HAP-1 (cell line): ENCODE measurements at regions not wholly inside any gene's neighbourhood (a gene's known extent, or its start where the extent isn't known, plus 50 kb on each side); places are given as distances from the start of the nearest gene placed in this dataset.
A peak's percentile ranks its signal among the peaks of the same experiment; 100 is the strongest.
"Not testable (repeated sequence)": the region's sequence is repeated elsewhere in the genome, so short reads cannot be mapped to it uniquely, and the experiment has no call there.

Source experiments
- DNase-seq, 2 experiments: peaks; one replicate each; pipeline ENCODE4 v3.0.0-alpha.2; 2016 to 2020; ENCODE audit warnings: low spot score in 2 of 2
- H3K27me3 ChIP-seq: fragments of 250-450 bp; sonication (Bioruptor Pico); 2 replicates; pipeline ENCODE4 v1.5.1; 2020; ENCODE audit warnings: low read depth, mild to moderate bottlenecking, moderate library complexity
- H3K36me3 ChIP-seq: fragments of 250-450 bp; sonication (Bioruptor Pico); replicated peaks from 2 replicates; pipeline ENCODE4 v1.5.1; 2020; ENCODE audit warnings: mild to moderate bottlenecking
- H3K4me1 ChIP-seq: fragments of 250-450 bp; sonication (Bioruptor Pico); 2 replicates; pipeline ENCODE4 v1.5.1; 2020; ENCODE audit warnings: mild to moderate bottlenecking
- H3K4me3 ChIP-seq: fragments of 250-450 bp; sonication (Bioruptor Pico); 2 replicates; pipeline ENCODE4 v1.5.1; 2020; ENCODE audit warnings: mild to moderate bottlenecking, moderate library complexity
- H3K9me3 ChIP-seq: fragments of 250-450 bp; sonication (Bioruptor Pico); 2 replicates; pipeline ENCODE4 v1.5.1; 2020; ENCODE audit warnings: mild to moderate bottlenecking, moderate library complexity
- in situ Hi-C: fragments of 300-500 bp; cut with MboI; formaldehyde crosslinking; loops from 3 replicates; pipeline ENCODE4 v1.14.3; 2020; ENCODE audit warnings: low sequenced_read_pairs, inconsistent platforms, mixed read lengths

- in situ Hi-C loops: no loop called here
Measured at GRCh38 chr4:54427826-54428225, 198.7 kb downstream of the PDGFRA start.

GRCh38 chr4:54428940-54429339 is 199.8 kb downstream of the PDGFRA start:
- H3K9me3 ChIP-seq: no peaks in the 10 kb centered on the region
- no peaks in the 10 kb centered on the region for H3K36me3 ChIP-seq
- no peak for DNase-seq
- peaks cover 86% of the 10 kb centered on the region for H3K27me3 ChIP-seq
- H3K4me3 ChIP-seq: no peak overlapping the region
- no peaks in the 10 kb centered on the region for H3K4me1 ChIP-seq
- in situ Hi-C loops: no loop called here

More at GRCh38 chr4:54427826-54428225, 198.7 kb downstream of the PDGFRA start:
- Histone ChIP-seq H3K4me1 (no peaks in the 10 kb centered on the region), H3K9me3 (no peaks in the 10 kb centered on the region), H3K27me3 (peaks cover 75% of the 10 kb centered on the region), H3K4me3 (no peak overlapping the region), H3K36me3 (no peaks in the 10 kb centered on the region)
- no peak for DNase-seq

DNA sequence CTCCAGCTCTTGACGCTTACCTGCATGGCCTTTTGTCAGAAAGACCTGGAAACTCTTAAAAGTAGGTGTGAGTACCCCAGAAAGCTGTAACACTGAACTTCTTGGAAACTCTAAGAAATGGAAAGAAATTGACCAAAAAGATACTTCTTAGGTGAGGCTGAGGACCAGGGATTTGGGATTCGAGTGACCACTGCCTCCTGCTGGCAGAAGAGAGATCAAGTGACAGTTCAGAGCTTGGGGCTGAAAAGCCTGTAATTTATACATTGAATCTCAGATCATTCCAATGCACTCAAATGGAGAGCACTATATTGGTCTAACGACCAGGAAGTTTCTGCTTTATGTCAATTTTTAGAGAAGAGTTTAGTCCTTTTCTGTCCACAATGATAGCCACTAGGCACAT is 204.6 kb downstream of the PDGFRA start:
- Histone ChIP-seq H3K36me3 (no peaks in the 10 kb centered on the region), H3K4me1 (no peaks in the 10 kb centered on the region), H3K9me3 (no peaks in the 10 kb centered on the region), H3K4me3 (no peak overlapping the region), H3K27me3 (peaks cover 94% of the 10 kb centered on the region)
- peak; percentile 11 to 15 for DNase-seq
- in situ Hi-C loops: loop anchor here (10.0 kb wide), 1 partner anchor 109 kb away; no protein-coding TSS in a partner anchor

- DNase-seq: no peak
Measured at GRCh38 chr4:54439831-54440243, 210.7 kb downstream of the PDGFRA start.

DNA sequence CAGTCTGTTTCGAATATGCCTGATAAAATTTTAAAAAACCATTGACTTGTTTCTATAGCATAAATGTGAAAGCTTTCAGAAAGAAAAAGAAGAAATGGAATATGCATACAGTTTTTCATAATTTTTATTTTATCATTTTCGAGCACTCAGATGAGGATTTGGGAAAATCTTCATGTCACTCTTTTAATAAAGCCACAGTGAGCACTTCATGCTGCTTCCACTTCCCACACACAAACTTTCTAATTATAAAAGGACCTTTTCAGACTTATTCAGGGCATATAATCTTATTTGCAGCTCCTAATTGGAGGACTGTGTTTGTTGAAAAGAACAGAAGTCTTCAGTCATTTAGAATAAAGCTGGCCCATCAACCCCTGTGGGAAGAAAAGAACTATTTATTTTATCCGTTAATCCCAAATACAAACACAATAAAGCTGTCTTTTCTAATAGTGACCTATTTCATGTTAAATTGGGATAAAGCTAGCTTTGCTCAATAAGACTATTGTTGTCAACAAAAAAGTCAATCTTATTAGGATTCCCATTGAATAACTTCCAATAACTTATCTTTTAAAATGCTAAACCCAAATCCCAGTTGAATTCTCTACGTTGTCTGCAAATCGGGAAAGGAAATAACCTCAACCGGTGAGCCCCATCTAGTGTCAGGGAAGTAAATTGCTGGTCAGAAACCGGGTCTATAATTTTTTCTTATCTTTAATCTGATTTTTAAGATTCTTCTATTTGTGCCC is 211.5 kb downstream of the PDGFRA start:
- in situ Hi-C loops: no loop called here

More at GRCh38 chr4:54439831-54440243, 210.7 kb downstream of the PDGFRA start:
- H3K27me3 ChIP-seq: peaks cover 84% of the 10 kb centered on the region
- peaks cover 3% of the 10 kb centered on the region; the same call in 1 of the 2 replicates for H3K9me3 ChIP-seq
- no peak overlapping the region for H3K4me3 ChIP-seq
- in situ Hi-C loops: loop anchor here (10.0 kb wide), 1 partner anchor 115 kb away; no protein-coding TSS in a partner anchor
- H3K4me1 ChIP-seq: 0 out of 2 replicates have a peak, but pooled peaks cover 4% of the 10 kb centered on the region
- H3K36me3 ChIP-seq: no peaks in the 10 kb centered on the region

GRCh38 chr4:54445866-54446265 is 211.9 kb upstream of the KIT start:
- Histone ChIP-seq H3K9me3 (peaks cover 6% of the 10 kb centered on the region), H3K27me3 (peaks cover 60% of the 10 kb centered on the region), H3K36me3 (no peaks in the 10 kb centered on the region), H3K4me3 (no peak overlapping the region), H3K4me1 (no peaks in the 10 kb centered on the region)
- no peak for DNase-seq
- in situ Hi-C loops: no loop called here

More for the DNA sequence above, 211.5 kb downstream of the PDGFRA start:
- DNase-seq: peak; percentile 60 to 95
- H3K27me3 ChIP-seq: peaks cover 84% of the 10 kb centered on the region
- no peaks in the 10 kb centered on the region for H3K36me3 ChIP-seq
- no peak overlapping the region for H3K4me3 ChIP-seq
- H3K4me1 ChIP-seq: 0 out of 2 replicates have a peak, but pooled peaks cover 4% of the 10 kb centered on the region
- peaks cover 3% of the 10 kb centered on the region; the same call in 1 of the 2 replicates for H3K9me3 ChIP-seq

- Histone ChIP-seq H3K9me3 (peaks cover 6% of the 10 kb centered on the region), H3K36me3 (no peaks in the 10 kb centered on the region), H3K4me1 (no peaks in the 10 kb centered on the region), H3K4me3 (no peak overlapping the region), H3K27me3 (peaks cover 55% of the 10 kb centered on the region)
- in situ Hi-C loops: no loop called here
- DNase-seq: no peak
Measured at GRCh38 chr4:54446581-54446980, 211.2 kb upstream of the KIT start.

GRCh38 chr4:54447304-54447703 is 210.5 kb upstream of the KIT start:
- in situ Hi-C loops: no loop called here
- H3K9me3 ChIP-seq: peaks cover 6% of the 10 kb centered on the region
- H3K27me3 ChIP-seq: peaks cover 48% of the 10 kb centered on the region
- DNase-seq: no peak
- no peak overlapping the region for H3K4me3 ChIP-seq
- no peaks in the 10 kb centered on the region for H3K36me3 ChIP-seq
- no peaks in the 10 kb centered on the region for H3K4me1 ChIP-seq

- DNase-seq: no peak
- H3K27me3 ChIP-seq: peaks cover 33% of the 10 kb centered on the region
- no peak overlapping the region for H3K4me3 ChIP-seq
- no peaks in the 10 kb centered on the region for H3K36me3 ChIP-seq
- no peaks in the 10 kb centered on the region for H3K4me1 ChIP-seq
- H3K9me3 ChIP-seq: peaks cover 6% of the 10 kb centered on the region
- in situ Hi-C loops: no loop called here
Measured at GRCh38 chr4:54449999-54450398, 207.8 kb upstream of the KIT start.

DNA sequence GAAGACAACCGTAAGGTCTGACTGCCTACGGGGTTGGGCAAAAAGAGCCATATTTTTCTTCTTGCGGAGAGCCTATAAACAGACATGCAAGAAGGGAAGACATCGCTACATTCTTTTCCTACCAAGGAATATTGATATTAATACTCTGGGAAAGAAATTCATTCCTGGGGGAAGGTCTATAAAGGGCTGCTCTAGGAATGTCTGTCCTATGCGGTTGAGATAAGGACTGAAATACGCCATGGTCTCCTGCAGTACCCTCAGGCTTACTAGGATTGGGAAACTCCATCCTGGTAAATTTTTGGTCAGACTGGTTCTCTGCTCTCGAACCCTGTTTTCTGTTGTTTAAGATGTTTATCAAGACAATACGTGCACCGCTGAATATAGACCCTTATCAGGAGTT is 190.8 kb upstream of the KIT start:
- in situ Hi-C loops, DNase-seq: not testable (repeated sequence)

GRCh38 chr4:54473077-54473545 is 184.6 kb upstream of the KIT start:
- Histone ChIP-seq H3K4me1 (no peaks in the 10 kb centered on the region), H3K4me3 (no peak overlapping the region), H3K9me3 (no peaks in the 10 kb centered on the region), H3K27me3 (no peaks in the 10 kb centered on the region), H3K36me3 (no peaks in the 10 kb centered on the region)
- in situ Hi-C loops: no loop called here
- no peak for DNase-seq

More for the DNA sequence above, 190.8 kb upstream of the KIT start:
- not testable (repeated sequence) for H3K36me3 ChIP-seq, H3K9me3 ChIP-seq, H3K4me3 ChIP-seq, H3K27me3 ChIP-seq, H3K4me1 ChIP-seq

GRCh38 chr4:54473798-54474197 is 184.0 kb upstream of the KIT start:
- no peak for DNase-seq
- no peaks in the 10 kb centered on the region for H3K4me1 ChIP-seq
- no peaks in the 10 kb centered on the region for H3K36me3 ChIP-seq
- H3K9me3 ChIP-seq: no peaks in the 10 kb centered on the region
- H3K4me3 ChIP-seq: no peak overlapping the region
- H3K27me3 ChIP-seq: no peaks in the 10 kb centered on the region
- in situ Hi-C loops: no loop called here

DNA sequence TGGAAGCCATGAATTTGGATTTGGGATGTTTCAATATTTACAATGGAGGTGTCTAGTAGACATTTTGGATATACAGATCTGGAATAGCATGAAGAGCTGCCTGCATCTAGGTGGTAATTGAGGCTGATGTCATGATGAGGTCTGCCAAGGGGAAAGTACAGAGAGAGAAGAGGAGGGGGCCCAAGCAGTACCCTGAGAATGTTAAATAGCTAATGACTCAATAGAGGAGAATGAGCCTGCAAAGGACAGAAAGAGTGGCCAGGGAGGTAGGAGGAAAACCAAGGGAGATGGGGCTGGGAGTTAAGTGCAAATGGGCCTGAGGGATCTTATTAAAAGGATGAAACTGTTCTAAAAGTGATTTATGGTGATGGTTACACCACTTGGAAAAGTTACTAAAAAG is 182.2 kb upstream of the KIT start:
- Histone ChIP-seq H3K4me1 (no peaks in the 10 kb centered on the region), H3K9me3 (no peaks in the 10 kb centered on the region), H3K4me3 (no peak overlapping the region), H3K27me3 (no peaks in the 10 kb centered on the region), H3K36me3 (no peaks in the 10 kb centered on the region)
- DNase-seq: no peak
- in situ Hi-C loops: no loop called here

GRCh38 chr4:54482529-54483200 is 175.1 kb upstream of the KIT start:
- no peaks in the 10 kb centered on the region for H3K36me3 ChIP-seq
- DNase-seq: no peak
- H3K4me1 ChIP-seq: no peaks in the 10 kb centered on the region
- no peak overlapping the region for H3K4me3 ChIP-seq
- 0 out of 2 replicates have a peak, but pooled peaks cover under 1% of the 10 kb centered on the region for H3K27me3 ChIP-seq
- in situ Hi-C loops: no loop called here
- no peaks in the 10 kb centered on the region for H3K9me3 ChIP-seq
